ENCODE measurements at regions not wholly inside any gene's neighbourhood (a gene's known extent, or its start where the extent isn't known, plus 50 kb on each side); places are given as distances from the start of the nearest gene placed in this dataset.

- Histone ChIP-seq H3K4me2 (ENCODE audit: low read depth, low read length, poor library complexity, severe bottlenecking) (no peak overlapping the region), H3K9me2 (replicated peaks; ENCODE audit: insufficient read depth, low read length) (no peaks in the 10 kb centered on the region), H3K9me3 (ENCODE audit: insufficient read depth, low read length) (no peaks in the 10 kb centered on the region), H3K9ac (ENCODE audit: low read length) (no peak overlapping the region), H4K20me1 (ENCODE audit: low read depth, low read length) (peaks cover 26% of the 10 kb centered on the region; the same call in 1 of the 2 replicates), H3F3A (ENCODE audit: insufficient read depth) (peaks cover 23% of the 10 kb centered on the region; the same call in 1 of the 2 replicates), H2AFZ (ENCODE audit: low read depth, low read length, severe bottlenecking) (no peak overlapping the region), H3K27me3 (ENCODE audit: low read length) (no peaks in the 10 kb centered on the region), H3K4me3 (ENCODE audit: insufficient read depth, low read length, poor library complexity, severe bottlenecking) (no peak overlapping the region), H3K27ac (ENCODE audit: low read depth, low read length) (no peak overlapping the region), H3K36me3 (ENCODE audit: low read length) (peaks cover 36% of the 10 kb centered on the region; the same call in 1 of the 2 replicates), H3K79me2 (ENCODE audit: insufficient read depth, low read length) (peaks cover 99% of the 10 kb centered on the region)
- TF ChIP-seq CTCF (IDR thresholded peaks at IDR 0.05; ENCODE audit: insufficient read depth, low read length, poor library complexity, severe bottlenecking) = no peak
- no peak for TF ChIP-seq EZH2phosphoT487 (conservative IDR thresholded peaks at IDR 0.05; ENCODE audit: low read length)
Measured at GRCh38 chr1:198913667-198914066, 274.8 kb downstream of the PTPRC start.

DNA sequence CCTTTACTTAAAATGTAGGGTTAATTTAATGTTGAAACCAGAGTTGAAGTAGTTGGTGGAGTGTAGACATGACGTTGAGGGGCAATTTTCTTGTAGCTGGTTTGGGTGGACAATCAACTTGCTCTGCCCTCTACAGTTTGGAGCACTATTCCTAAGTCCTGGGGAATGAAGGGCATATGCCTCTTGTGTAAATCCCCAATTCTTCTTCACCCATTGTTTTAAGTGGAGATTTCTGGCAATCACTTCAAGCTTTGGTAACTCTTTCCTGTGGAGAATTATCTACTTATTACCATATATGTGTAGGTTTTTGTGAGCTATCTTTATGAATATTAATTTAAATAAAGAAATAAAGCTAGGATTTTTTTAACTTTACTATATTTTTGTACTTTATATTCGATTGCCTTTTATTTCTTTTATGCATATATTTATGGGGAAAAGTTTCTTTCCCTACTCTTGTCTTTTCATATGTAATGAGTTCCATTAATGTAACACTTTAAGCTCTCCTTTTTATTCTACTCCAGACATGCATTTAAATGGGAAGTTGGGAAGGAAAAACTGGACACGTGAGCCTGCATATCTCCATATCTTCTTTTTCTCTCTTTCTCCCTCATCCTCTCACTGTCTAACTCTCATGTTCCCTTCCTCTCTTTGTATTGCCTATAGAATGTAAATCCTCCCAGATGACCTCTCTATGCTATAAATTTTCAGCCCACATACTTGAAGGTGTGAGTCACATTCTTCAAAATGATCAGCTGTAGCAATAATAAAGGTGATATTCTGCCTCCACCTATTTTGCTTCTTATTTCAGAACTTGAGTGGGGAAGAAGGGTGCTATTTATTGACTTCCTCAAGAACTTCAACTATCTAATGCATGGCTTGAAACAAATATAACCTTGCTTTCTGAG is 276.7 kb downstream of the PTPRC start:
- H3K9me2 ChIP-seq (replicated peaks; ENCODE audit: insufficient read depth, low read length) = no peaks in the 10 kb centered on the region
- H4K20me1 ChIP-seq (ENCODE audit: low read depth, low read length) = peaks cover 9% of the 10 kb centered on the region; the same call in 1 of the 2 replicates
- peaks cover 100% of the 10 kb centered on the region for H3K79me2 ChIP-seq (ENCODE audit: insufficient read depth, low read length)
- H3K4me3 ChIP-seq (ENCODE audit: insufficient read depth, low read length, poor library complexity, severe bottlenecking) = no peak overlapping the region
- no peaks in the 10 kb centered on the region for H3K27me3 ChIP-seq (ENCODE audit: low read length)
- H3K9me3 ChIP-seq (ENCODE audit: insufficient read depth, low read length) = no peaks in the 10 kb centered on the region
- H3K9ac ChIP-seq (ENCODE audit: low read length) = no peak overlapping the region
- peaks cover 25% of the 10 kb centered on the region; the same call in 1 of the 2 replicates for H3F3A ChIP-seq (ENCODE audit: insufficient read depth)
- no peak overlapping the region for H3K27ac ChIP-seq (ENCODE audit: low read depth, low read length)
- H3K4me2 ChIP-seq (ENCODE audit: low read depth, low read length, poor library complexity, severe bottlenecking) = no peak overlapping the region
- H2AFZ ChIP-seq (ENCODE audit: low read depth, low read length, severe bottlenecking) = no peak overlapping the region
- peaks cover 27% of the 10 kb centered on the region for H3K36me3 ChIP-seq (ENCODE audit: low read length)
- no peak for TF ChIP-seq CTCF (IDR thresholded peaks at IDR 0.05; ENCODE audit: insufficient read depth, low read length, poor library complexity, severe bottlenecking)
- TF ChIP-seq EZH2phosphoT487 (conservative IDR thresholded peaks at IDR 0.05; ENCODE audit: low read length) = no peak

DNA sequence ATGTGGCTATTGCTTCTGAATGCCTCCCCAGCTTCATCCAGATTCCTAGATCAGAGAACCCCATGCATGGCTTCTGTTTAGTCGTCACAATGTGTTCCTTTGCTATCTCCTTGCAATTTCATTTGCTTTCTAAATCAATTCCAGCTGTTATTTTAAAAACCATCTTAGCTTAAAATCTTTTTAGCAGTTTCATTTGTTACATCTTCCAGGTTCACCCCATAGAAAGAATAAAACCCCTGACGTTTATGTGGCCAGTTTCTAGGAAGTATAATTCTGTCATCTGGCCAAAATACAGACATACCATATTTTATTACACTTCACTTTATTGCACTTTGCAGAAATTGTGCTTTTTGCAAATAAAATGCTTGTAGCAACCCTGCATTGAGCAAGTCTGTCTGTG is 278.4 kb downstream of the PTPRC start:
- Histone ChIP-seq H3K9me3 (ENCODE audit: insufficient read depth, low read length) (no peaks in the 10 kb centered on the region), H3K79me2 (ENCODE audit: insufficient read depth, low read length) (peaks cover 100% of the 10 kb centered on the region)
- TF ChIP-seq CTCF (IDR thresholded peaks at IDR 0.05; ENCODE audit: insufficient read depth, low read length, poor library complexity, severe bottlenecking) (no peak), EZH2phosphoT487 (conservative IDR thresholded peaks at IDR 0.05; ENCODE audit: low read length) (no peak)

More for the DNA sequence above, 278.4 kb downstream of the PTPRC start:
- H3K4me3 ChIP-seq (ENCODE audit: insufficient read depth, low read length, poor library complexity, severe bottlenecking) = no peak overlapping the region
- H3K27me3 ChIP-seq (ENCODE audit: low read length) = no peaks in the 10 kb centered on the region
- no peak overlapping the region for H3K4me2 ChIP-seq (ENCODE audit: low read depth, low read length, poor library complexity, severe bottlenecking)
- H3K27ac ChIP-seq (ENCODE audit: low read depth, low read length) = no peak overlapping the region
- H2AFZ ChIP-seq (ENCODE audit: low read depth, low read length, severe bottlenecking) = no peak overlapping the region
- H3K9me2 ChIP-seq (replicated peaks; ENCODE audit: insufficient read depth, low read length) = no peaks in the 10 kb centered on the region
- H3F3A ChIP-seq (ENCODE audit: insufficient read depth) = peaks cover 30% of the 10 kb centered on the region; the same call in 1 of the 2 replicates
- no peak overlapping the region for H3K9ac ChIP-seq (ENCODE audit: low read length)
- peaks cover 31% of the 10 kb centered on the region for H3K36me3 ChIP-seq (ENCODE audit: low read length)
- peaks cover 6% of the 10 kb centered on the region; the same call in 1 of the 2 replicates for H4K20me1 ChIP-seq (ENCODE audit: low read depth, low read length)
